ENCODE measurements at regions not wholly inside any gene's neighbourhood (a gene's known extent, or its start where the extent isn't known, plus 50 kb on each side); places are given as distances from the start of the nearest gene placed in this dataset.
"Not testable (repeated sequence)": the region's sequence is repeated elsewhere in the genome, so short reads cannot be mapped to it uniquely, and the experiment has no call there.

DNA sequence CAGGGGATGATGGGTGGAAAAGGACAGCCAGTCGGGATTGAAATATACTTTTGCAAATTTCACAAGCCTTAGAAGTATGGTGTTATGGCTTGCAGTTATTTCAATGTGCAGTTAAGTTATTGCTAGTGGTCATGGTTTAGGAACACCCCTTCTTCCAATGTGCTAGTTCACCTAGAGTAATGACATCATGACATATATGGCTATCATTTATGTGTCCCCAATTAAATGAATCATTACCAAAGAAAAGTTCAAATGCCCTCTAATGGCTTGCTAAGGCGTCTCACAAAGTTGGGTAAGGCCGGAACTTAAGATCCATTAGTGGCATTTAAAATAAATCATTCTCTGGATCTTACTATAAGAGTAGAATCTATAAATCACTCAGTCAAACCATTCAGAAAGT, 271.6 kb downstream of the SPRY2 start (continued):
- TF ChIP-seq, protein P1, sequence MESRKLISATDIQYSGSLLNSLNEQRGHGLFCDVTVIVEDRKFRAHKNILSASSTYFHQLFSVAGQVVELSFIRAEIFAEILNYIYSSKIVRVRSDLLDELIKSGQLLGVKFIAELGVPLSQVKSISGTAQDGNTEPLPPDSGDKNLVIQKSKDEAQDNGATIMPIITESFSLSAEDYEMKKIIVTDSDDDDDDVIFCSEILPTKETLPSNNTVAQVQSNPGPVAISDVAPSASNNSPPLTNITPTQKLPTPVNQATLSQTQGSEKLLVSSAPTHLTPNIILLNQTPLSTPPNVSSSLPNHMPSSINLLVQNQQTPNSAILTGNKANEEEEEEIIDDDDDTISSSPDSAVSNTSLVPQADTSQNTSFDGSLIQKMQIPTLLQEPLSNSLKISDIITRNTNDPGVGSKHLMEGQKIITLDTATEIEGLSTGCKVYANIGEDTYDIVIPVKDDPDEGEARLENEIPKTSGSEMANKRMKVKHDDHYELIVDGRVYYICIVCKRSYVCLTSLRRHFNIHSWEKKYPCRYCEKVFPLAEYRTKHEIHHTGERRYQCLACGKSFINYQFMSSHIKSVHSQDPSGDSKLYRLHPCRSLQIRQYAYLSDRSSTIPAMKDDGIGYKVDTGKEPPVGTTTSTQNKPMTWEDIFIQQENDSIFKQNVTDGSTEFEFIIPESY (IDR thresholded peaks at IDR 0.05; ENCODE audit: extremely low read depth, insufficient replicate concordance, low read length), result no peak
- TF ChIP-seq CEBPB (IDR thresholded peaks at IDR 0.05; ENCODE audit: low read depth) (no peak), CBX3 (IDR thresholded peaks at IDR 0.05; ENCODE audit: low read depth) (no peak), EZH2 (IDR thresholded peaks at IDR 0.05) (no peak), SIN3A (IDR thresholded peaks at IDR 0.05; ENCODE audit: low read depth) (no peak)

DNA sequence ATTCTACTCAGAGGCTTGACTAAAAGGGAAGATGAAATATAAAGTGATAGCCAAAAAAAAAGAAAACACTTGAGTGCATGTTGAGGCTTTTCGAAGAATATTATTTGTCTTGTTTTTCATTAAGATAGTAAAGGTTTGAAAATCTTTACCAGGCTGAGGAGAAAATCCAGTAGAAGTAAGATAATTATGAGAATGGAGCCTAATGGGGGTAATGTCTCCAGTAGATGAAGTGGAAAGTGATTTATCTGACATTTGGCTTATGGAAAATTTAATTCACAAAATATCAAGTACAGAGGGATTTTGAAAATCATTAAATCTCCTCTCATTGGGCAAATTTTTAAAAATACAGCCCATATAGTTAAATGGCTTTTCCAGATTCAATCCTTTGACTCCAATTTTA, 274.9 kb downstream of the SPRY2 start:
- ATAC-seq, result no peak
- Histone ChIP-seq H3K9ac (ENCODE audit: low read length) (no peak overlapping the region), H3K79me2 (ENCODE audit: insufficient read depth, low read length) (no peaks in the 10 kb centered on the region), H3K4me3 (replicated peaks in 1 of 2; ENCODE audit: low read depth in 1 of 2, low read length in 2 of 2) (no peak overlapping the region), H3K4me2 (ENCODE audit: low read length) (no peak overlapping the region), H3K9me3 (ENCODE audit: control insufficient read depth in 1 of 2, insufficient read depth in 1 of 2, low read depth in 1 of 2, low read length in 2 of 2) (0 out of 4 replicates have a peak, but pooled peaks cover 0 to 1% of the 10 kb centered on the region in 2 experiments), H3K27ac (ENCODE audit: low read depth, low read length) (no peak overlapping the region), H4K20me1 (ENCODE audit: insufficient read depth) (no peaks in the 10 kb centered on the region), H3K36me3 (ENCODE audit: control insufficient read depth in 1 of 2, insufficient read depth in 2 of 2, low read length in 2 of 2) (no peaks in the 10 kb centered on the region), H3K27me3 (ENCODE audit: insufficient read depth, low read length) (no peaks in the 10 kb centered on the region), H3K9me2 (ENCODE audit: insufficient read depth) (no peaks in the 10 kb centered on the region), H3K4me1 (ENCODE audit: control insufficient read depth in 1 of 2, insufficient read depth in 2 of 2, low read length in 2 of 2) (no peaks in the 10 kb centered on the region), H2AFZ (ENCODE audit: low read depth, low read length, poor library complexity, severe bottlenecking) (no peak overlapping the region)
- ChIA-PET CTCF (no interaction called here), RAD21 (ENCODE audit: low non-redundant PET in 1 of 2, low total read pairs in 2 of 2, uncharacterized antibody in 2 of 2, unreplicated experiment in 2 of 2) (no interaction called here), POLR2A (no interaction called here)
- DNase-seq (ENCODE audit: low read depth, low spot score), result no peak
- no TSS peak for BruUV-seq (replicated peaks)
- intact Hi-C loops (cut with micrococcal nuclease), result no loop called here
- TF ChIP-seq, protein P2, sequence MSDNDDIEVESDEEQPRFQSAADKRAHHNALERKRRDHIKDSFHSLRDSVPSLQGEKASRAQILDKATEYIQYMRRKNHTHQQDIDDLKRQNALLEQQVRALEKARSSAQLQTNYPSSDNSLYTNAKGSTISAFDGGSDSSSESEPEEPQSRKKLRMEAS (IDR thresholded peaks at IDR 0.05), result no peak
- TF ChIP-seq SIN3A (IDR thresholded peaks at IDR 0.05; ENCODE audit: low read depth), result no peak

DNA sequence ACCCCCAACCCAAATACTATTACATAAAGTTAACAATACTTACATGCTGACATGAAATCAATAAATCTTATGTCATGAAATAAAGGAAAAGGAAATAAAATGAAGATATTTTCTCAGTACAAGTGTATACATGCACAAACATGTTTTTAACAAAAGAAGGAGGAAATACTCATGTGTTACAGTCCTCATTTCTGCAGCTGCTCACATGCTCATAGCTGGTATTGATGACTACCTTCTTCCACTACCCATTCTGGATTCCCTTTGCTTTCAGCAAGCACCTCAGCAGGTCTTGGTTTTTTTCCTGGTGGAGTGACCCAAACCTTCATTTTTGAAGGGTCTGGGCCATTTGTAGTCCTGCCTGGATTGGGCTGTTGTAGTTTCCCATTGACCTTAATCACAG, 278.5 kb downstream of the SPRY2 start:
- ATAC-seq; H3K9ac ChIP-seq (ENCODE audit: low read length); H3K4me1 ChIP-seq (ENCODE audit: control insufficient read depth in 1 of 2, insufficient read depth in 2 of 2, low read length in 2 of 2); H3K9me2 ChIP-seq (ENCODE audit: insufficient read depth); intact Hi-C loops (cut with micrococcal nuclease); H3K27ac ChIP-seq (ENCODE audit: low read depth, low read length); H3K9me3 ChIP-seq (ENCODE audit: control insufficient read depth in 1 of 2, insufficient read depth in 1 of 2, low read depth in 1 of 2, low read length in 2 of 2); DNase-seq (ENCODE audit: low read depth, low spot score); H4K20me1 ChIP-seq (ENCODE audit: insufficient read depth); H3K4me3 ChIP-seq (replicated peaks in 1 of 2; ENCODE audit: low read depth in 1 of 2, low read length in 2 of 2); POLR2A ChIA-PET; RAD21 ChIA-PET (ENCODE audit: low non-redundant PET in 1 of 2, low total read pairs in 2 of 2, uncharacterized antibody in 2 of 2, unreplicated experiment in 2 of 2); H3K4me2 ChIP-seq (ENCODE audit: low read length); H2AFZ ChIP-seq (ENCODE audit: low read depth, low read length, poor library complexity, severe bottlenecking); H3K36me3 ChIP-seq (ENCODE audit: control insufficient read depth in 1 of 2, insufficient read depth in 2 of 2, low read length in 2 of 2); H3K27me3 ChIP-seq (ENCODE audit: insufficient read depth, low read length); BruUV-seq (replicated peaks); CTCF ChIA-PET; H3K79me2 ChIP-seq (ENCODE audit: insufficient read depth, low read length): not testable (repeated sequence)
